ENCODE measurements at regions not wholly inside any gene's neighbourhood (a gene's known extent, or its start where the extent isn't known, plus 50 kb on each side); places are given as distances from the start of the nearest gene placed in this dataset.

GRCh38 chr11:80529726-80530125 lies 1088.9 kb upstream of the TENM4 start:
- no peak for DNase-seq

DNA sequence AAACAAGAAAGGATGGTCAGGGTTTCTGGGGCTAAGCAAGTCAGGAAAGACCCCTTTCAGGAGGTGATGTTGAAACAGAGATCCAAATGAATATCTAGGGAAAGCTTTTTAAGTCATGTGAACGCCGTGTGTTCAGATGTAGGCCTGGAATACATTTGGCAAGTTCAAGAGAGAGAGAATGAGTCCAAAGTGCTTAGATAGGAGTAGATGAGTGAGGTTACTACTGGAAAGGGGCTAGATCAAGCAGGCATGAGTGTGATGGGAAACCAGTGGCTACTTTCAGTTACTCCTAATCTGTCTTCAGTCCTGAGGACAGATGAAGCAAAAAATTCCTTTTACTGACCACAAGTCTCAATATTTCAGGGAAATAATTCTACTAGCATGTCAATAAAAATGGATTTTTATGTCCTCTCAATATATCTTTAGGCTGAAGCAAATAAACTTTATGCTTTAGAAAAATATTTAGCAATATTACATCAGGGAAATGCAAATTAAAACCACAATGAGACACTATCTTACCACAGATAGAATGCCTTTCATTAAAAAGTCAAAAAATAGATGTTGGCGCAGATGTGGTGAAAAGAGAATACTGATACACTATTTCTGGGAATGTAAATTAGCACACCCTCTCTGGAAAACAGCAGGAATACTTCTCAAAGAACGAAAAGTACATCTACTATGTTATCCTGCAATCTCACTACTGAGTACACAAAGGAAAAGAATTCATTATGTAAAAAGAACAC lies 1085.0 kb upstream of the TENM4 start:
- DNase-seq = no peak

GRCh38 chr11:80524349-80524748 lies 1083.5 kb upstream of the TENM4 start:
- DNase-seq = no peak

GRCh38 chr11:80523057-80523456 lies 1082.2 kb upstream of the TENM4 start:
- DNase-seq = no peak

- no peak for DNase-seq
These were observed 1080.8 kb upstream of the TENM4 start for GRCh38 chr11:80521592-80521991.

GRCh38 chr11:80520507-80520887 lies 1079.7 kb upstream of the TENM4 start:
- no peak for DNase-seq

DNA sequence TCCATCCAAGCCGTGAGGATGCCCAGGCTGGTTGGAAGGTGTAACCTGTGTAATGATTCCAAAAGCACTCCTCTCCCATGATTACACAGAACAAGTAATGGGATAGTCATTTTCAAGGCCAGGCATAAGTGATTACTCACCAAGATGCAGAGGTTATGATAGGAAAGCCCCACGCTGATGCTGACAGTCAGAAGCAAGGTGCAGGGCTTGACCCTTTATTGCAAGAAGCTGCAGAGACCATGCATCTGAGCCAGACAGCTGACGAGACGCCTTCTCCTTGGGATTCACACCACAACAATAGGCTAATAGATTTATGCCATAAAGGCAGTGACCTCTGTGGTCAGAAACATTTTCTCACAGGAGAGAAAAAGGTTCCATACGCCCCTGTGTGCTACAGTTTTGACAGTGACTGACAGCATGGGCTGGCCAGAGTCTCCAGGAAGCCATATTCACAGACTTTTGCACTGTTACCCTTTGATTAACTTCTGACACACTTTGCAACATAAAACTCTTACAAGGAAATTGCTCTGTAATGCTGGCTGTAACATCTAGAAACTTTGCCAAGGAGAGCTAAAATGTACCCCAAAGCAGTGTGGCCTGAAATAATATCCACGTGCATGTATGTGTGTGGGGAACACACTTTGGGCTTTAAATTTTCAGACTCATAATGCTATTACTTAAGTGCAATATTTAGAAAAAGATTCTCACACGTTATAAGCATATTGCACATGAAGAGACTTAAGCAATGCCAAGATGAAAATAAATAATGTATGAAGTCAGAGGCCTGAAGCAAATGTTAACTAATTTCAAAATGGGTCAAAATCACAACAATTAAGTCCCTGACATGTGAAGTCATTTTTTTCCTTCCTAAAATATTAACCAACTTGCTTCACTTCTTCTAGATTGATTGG lies 1079.0 kb upstream of the TENM4 start:
- peak; percentile 83 for DNase-seq

DNA sequence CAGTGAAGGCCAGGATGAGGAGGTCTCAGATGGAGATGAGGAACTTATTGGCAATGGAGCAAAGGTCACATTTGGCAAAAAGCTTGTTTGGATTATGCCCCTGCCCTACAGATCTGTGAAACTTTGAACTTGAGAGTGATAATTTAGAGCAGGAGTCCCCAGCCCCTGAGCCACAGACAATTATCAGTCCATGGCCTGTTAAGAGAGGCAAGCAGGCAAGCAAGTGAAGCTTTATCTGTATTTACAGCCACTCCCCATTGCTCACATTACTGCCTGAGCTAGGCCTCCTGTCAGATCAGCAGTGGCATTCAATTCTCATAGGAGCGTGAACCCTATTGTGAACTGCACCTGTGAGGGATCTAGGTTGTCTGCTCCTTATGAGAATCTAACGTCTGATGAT lies 1076.9 kb upstream of the TENM4 start:
- no peak for DNase-seq

GRCh38 chr11:80515097-80515496 lies 1074.3 kb upstream of the TENM4 start:
- DNase-seq = no peak

DNA sequence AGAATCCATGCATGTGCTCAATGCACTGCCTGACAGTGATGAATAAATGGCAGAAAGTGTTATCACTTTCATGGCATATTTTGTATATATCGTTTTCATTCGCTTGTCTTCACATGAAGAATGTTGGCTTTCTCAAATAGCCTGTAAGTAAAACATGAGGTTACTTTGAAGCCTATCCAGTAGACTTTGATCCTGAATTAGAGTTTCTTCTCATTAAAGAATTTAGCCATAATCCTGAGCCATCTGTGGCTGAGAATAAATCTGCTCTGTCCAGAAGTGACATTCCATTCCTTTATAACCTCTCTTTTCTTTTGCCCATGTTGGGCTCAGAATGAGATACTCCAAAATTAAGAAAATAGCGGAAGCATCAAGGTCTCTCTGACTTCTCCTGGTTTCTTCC lies 1071.7 kb upstream of the TENM4 start:
- DNase-seq = no peak

DNA sequence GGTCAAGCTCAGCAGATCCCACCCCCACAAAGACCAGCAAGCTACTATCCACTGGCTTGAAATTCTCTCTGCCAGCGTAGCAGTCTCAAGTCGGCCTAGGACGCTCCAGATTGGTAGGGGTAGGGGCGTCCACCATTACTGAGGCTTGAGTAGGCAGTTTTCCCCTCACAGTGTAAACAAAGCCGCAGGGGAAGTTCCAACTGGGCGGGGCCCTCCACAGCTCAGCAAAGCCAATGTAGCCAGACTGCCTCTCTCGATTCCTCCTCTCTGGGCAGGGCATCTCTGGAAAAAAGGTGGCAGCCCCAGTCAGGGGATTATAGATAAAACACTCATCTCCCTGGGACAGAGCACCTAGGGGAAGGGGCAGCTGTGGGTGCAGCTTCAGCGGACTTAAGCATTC lies 1064.9 kb upstream of the TENM4 start:
- DNase-seq = no peak

DNA sequence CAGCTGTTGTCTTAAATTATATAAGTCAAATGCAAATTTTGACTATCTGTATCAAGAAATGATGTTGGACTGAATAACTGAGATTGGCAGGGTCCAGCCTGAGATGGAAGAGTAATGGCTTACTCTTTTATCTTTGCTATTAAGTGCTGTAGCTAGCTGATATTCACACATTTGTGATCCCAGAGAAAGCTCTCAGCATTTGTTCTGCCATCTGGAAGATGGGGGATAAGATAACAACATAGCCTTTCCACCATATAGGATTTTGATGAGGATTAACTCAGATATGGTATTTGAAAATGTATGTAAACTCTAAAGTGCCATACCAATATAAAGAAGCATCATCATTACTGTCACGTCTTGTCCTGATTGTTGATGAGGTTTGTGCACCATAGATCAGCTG lies 1063.2 kb upstream of the TENM4 start:
- DNase-seq = no peak

GRCh38 chr11:80502511-80502910 lies 1061.7 kb upstream of the TENM4 start:
- no peak for DNase-seq

DNA sequence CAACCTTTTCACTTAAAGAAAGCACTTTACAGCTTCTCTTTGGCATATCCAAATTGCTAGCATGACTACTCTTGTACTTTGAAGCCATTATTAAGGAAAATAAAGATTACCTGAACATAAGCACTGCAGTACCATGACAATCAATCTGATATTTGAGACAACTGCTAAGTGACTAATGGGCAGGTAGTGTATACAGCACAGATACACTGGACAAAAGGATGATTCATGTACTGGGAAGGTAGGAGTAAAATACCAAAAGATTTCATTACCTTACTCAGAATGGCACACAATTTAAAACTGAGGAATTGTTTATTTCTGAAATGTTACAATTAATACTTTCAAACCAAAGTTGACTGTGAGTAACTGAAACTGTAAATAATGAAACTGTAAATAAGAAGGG lies 1054.3 kb upstream of the TENM4 start:
- peak; percentile 39 for DNase-seq

DNA sequence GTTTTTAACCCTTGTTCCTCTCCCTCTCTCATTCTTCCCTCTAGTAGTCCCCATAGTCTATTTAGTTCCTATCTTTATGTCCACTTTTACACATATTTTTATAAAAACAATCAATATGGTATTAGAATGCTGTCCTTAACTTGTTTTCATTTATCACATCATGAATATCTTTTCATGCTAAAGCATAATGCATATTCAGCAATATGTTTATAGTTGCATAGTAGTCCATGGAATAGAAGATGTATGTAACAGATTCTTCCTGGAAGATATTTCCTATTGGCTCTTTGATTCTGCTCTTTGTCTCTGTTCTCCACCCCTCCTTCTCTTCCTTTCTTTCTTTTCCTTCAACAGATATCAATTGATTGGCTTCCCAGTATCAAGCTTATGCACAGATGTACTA lies 1047.1 kb upstream of the TENM4 start:
- no peak for DNase-seq

GRCh38 chr11:80486678-80487077 lies 1045.8 kb upstream of the TENM4 start:
- no peak for DNase-seq

GRCh38 chr11:80477178-80477577 lies 1036.3 kb upstream of the TENM4 start:
- DNase-seq = peak; percentile 57

GRCh38 chr11:80473562-80473961 lies 1032.7 kb upstream of the TENM4 start:
- DNase-seq = no peak

- DNase-seq = no peak
These were observed 1029.0 kb upstream of the TENM4 start for GRCh38 chr11:80469871-80470270.

- no peak for DNase-seq
These were observed 1025.7 kb upstream of the TENM4 start for GRCh38 chr11:80466570-80466969.

DNA sequence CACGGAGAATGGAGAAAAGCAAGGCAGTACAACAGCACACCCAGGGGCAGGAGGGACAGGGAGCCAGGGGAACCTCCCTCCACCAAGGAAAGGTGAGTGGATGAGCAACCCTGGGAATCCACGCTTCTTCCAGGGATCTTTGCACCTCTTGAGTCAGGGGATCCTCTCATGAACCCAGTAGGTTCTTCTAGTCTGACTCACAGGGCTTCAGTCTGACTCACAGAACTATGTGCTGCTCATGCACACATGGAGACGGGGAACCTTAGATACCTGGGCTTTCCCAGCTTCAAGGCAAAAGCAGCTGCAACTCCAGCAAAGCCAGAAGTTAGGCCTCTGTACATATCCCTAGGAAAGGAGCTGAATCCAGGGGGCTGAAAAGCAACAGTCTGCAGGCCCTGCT lies 1021.4 kb upstream of the TENM4 start:
- DNase-seq = peak; percentile 88

GRCh38 chr11:80458376-80458775 lies 1017.5 kb upstream of the TENM4 start:
- DNase-seq = no peak

DNA sequence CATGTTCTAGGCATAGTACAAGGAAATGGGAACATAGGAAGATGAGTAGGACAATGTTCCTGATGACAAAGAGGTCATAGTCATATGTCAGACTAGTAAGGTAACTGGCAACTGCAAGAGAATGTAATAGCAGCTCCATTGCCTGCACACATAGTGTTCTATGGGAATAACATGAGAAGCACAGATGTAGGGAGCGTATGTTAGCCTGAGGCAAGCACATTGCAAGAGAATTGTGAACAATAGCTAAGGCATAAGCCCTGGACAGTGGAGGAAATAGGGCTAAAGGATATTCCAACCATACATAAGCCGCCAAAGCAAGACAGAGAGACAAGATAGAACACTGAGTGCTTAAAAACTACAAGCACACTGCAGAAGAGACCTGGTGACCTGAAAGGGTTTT lies 1017.0 kb upstream of the TENM4 start:
- DNase-seq = no peak

- no peak for DNase-seq
These were observed 1015.0 kb upstream of the TENM4 start for GRCh38 chr11:80455818-80456217.
